RCC 7860 (cell line): ENCODE measurements at regions not wholly inside any gene's neighbourhood (a gene's known extent, or its start where the extent isn't known, plus 50 kb on each side); places are given as distances from the start of the nearest gene placed in this dataset.

Experiments
- DNase-seq: peaks from one replicate; pipeline ENCODE4 v3.0.0-alpha.2; 2015; ENCODE audit warnings: low spot score
- FAIRE-seq: peaks from 2 replicates; lab custom pipeline; 2012; peaks lifted over from hg19 to GRCh38; lab: Jason Lieb, UNC

GRCh38 chr18:10265560-10266333 lies 188.7 kb upstream of the APCDD1 start:
- FAIRE-seq (no peak), DNase-seq (no peak)

- FAIRE-seq (no peak), DNase-seq (no peak)
These were observed 188.2 kb upstream of the APCDD1 start for GRCh38 chr18:10266334-10266590.

- FAIRE-seq, result no peak
- DNase-seq, result no peak
These were observed 185.2 kb upstream of the APCDD1 start for GRCh38 chr18:10269261-10269660.

- DNase-seq (no peak), FAIRE-seq (no peak)
These were observed 184.3 kb upstream of the APCDD1 start for GRCh38 chr18:10270151-10270571.

GRCh38 chr18:10271481-10271880 lies 183.0 kb upstream of the APCDD1 start:
- DNase-seq (no peak), FAIRE-seq (no peak)

GRCh38 chr18:10274301-10274700 lies 180.1 kb upstream of the APCDD1 start:
- DNase-seq (no peak), FAIRE-seq (no peak)

GRCh38 chr18:10275486-10275885 lies 178.9 kb upstream of the APCDD1 start:
- no peak for DNase-seq
- FAIRE-seq, result no peak

- FAIRE-seq, result no peak
These were observed 176.2 kb upstream of the APCDD1 start for GRCh38 chr18:10278265-10278664.

GRCh38 chr18:10279471-10279870 lies 175.0 kb upstream of the APCDD1 start:
- no peak for DNase-seq
- FAIRE-seq, result no peak

More at GRCh38 chr18:10278265-10278664, 176.2 kb upstream of the APCDD1 start:
- no peak for DNase-seq

GRCh38 chr18:10279905-10280644 lies 174.4 kb upstream of the APCDD1 start:
- FAIRE-seq (no peak), DNase-seq (no peak)

- FAIRE-seq (no peak), DNase-seq (no peak)
These were observed 169.7 kb upstream of the APCDD1 start for GRCh38 chr18:10284540-10285282.

GRCh38 chr18:10285283-10285640 lies 169.2 kb upstream of the APCDD1 start:
- FAIRE-seq, result no peak

GRCh38 chr18:10286580-10287150 lies 167.8 kb upstream of the APCDD1 start:
- DNase-seq (no peak), FAIRE-seq (no peak)

More at GRCh38 chr18:10285283-10285640, 169.2 kb upstream of the APCDD1 start:
- DNase-seq, result no peak

- FAIRE-seq, result no peak
- no peak for DNase-seq
These were observed 165.2 kb upstream of the APCDD1 start for GRCh38 chr18:10289251-10289650.

GRCh38 chr18:10289951-10290637 lies 164.3 kb upstream of the APCDD1 start:
- FAIRE-seq, result no peak
- DNase-seq, result no peak

- no peak for DNase-seq
These were observed 163.7 kb upstream of the APCDD1 start for GRCh38 chr18:10290638-10291235.

GRCh38 chr18:10291568-10291981 lies 162.9 kb upstream of the APCDD1 start:
- no peak for FAIRE-seq

More at GRCh38 chr18:10290638-10291235, 163.7 kb upstream of the APCDD1 start:
- no peak for FAIRE-seq

GRCh38 chr18:10293966-10294365 lies 160.5 kb upstream of the APCDD1 start:
- FAIRE-seq, result no peak

More at GRCh38 chr18:10291568-10291981, 162.9 kb upstream of the APCDD1 start:
- no peak for DNase-seq

GRCh38 chr18:10295751-10296150 lies 158.7 kb upstream of the APCDD1 start:
- DNase-seq (no peak), FAIRE-seq (no peak)

More at GRCh38 chr18:10293966-10294365, 160.5 kb upstream of the APCDD1 start:
- no peak for DNase-seq

- FAIRE-seq, result no peak
- no peak for DNase-seq
These were observed 157.9 kb upstream of the APCDD1 start for GRCh38 chr18:10296491-10296890.
